COLO668 (cell line): ENCODE measurements at regions not wholly inside any gene's neighbourhood (a gene's known extent, or its start where the extent isn't known, plus 50 kb on each side); places are given as distances from the start of the nearest gene placed in this dataset.
"Not testable (repeated sequence)": the region's sequence is repeated elsewhere in the genome, so short reads cannot be mapped to it uniquely, and the experiment has no call there.

Experiments
- DNase-seq: peaks from one replicate; lab custom pipeline; 2025; ENCODE audit not compliant: unreplicated experiment; lab: John Stamatoyannopoulos, UW

GRCh38 chr1:188489336-188490112 is 1660.8 kb downstream of the PLA2G4A start:
- DNase-seq: no peak

DNA sequence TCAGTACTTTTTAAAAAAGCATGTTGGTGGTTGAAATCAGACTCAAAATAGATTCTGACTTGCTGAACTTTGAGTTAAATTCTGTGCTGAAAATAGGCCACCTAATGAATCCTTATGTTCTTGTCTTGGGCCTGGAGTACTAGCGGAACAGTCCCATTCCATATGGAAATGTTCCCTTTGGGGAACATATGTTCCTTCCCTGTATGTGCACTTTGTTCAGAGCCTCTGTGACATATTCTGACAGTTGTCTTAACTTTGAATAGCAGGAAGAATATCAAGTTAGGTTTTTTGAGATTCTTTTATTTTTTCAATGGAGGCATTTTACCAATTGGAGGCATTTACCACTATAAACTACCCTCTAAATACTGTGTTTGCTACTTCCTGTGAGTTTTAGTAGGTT is 1667.8 kb downstream of the PLA2G4A start:
- DNase-seq: no peak

GRCh38 chr1:188497020-188497419 is 1668.3 kb downstream of the PLA2G4A start:
- no peak for DNase-seq

- no peak for DNase-seq
These were observed 1670.9 kb downstream of the PLA2G4A start for GRCh38 chr1:188499690-188500089.

GRCh38 chr1:188514917-188515316 is 1686.2 kb downstream of the PLA2G4A start:
- no peak for DNase-seq

GRCh38 chr1:188517139-188517538 is 1688.4 kb downstream of the PLA2G4A start:
- DNase-seq: no peak

DNA sequence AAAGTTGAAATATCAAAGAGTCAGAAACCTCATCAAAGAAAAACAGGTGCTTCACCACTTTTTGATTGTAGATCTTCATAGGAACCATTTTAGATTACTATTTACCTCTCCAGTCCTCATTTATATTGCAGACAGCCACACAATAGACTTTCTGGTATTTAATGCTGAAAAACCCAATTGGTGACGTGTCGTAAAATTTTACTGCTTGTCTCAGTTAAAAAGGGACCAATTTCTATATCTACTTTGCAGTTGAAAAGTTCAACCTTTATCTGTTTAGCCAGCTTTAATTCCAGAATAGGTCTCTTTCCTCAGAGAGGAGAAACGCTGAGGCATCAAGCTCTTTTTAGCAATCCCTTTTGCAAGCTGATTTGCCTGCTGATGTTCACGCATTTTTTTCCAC is 1722.4 kb downstream of the PLA2G4A start:
- DNase-seq: no peak

GRCh38 chr1:188557053-188557452 is 1728.3 kb downstream of the PLA2G4A start:
- DNase-seq: no peak

- DNase-seq: no peak
These were observed 1754.3 kb downstream of the PLA2G4A start for GRCh38 chr1:188582911-188583532.

- no peak for DNase-seq
These were observed 1755.4 kb downstream of the PLA2G4A start for GRCh38 chr1:188584119-188584518.

DNA sequence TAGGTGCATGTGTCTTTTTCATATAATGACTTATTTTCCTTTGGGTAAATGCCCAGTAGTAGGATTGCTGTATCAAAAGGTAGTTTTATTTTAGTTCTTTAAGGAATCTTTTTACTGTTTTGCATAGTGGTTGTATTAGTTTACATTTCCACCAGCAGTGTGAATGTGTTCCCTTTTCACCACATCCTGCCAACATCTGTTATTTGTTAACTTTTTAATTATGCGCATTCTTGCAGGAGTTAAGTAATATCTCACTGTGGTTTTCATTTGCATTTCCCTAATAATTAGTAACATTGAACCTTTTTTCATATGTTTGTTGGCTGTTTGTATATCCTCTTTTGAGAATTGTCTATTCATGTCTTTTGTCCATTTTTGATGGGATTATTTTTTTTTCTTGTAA is 1761.9 kb downstream of the PLA2G4A start:
- no peak for DNase-seq

DNA sequence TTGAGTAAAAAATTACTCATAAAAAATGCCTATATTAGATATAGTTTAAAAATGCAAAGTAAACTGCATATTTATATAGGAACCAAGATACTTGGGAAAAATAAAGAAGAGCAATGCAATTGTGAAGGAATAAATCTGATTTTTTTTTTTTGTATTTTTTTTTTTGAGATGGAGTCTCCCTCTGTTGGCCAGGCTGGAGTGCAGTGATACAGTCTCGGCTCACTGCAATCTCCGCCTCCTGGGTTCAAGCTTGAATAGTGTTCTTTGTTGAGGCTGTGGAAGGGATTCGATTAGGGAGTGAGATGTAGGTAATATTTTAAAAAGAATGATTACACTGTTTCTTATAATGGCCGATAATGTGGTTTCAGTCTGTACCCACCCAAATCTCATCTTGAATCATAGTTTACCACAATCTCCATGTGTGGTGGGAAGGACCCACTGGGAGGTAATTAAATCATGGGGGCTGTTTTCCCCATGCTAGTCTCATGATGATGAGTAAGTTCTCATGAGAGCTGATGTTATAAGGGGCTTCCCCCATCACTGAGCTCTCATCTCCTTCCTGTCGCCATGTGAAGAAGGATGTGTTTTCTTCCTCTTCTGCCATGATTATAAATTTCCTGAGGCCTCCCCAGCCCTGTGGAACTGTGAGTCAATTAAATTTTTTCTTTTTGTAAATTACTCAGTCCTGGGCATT is 1765.9 kb downstream of the PLA2G4A start:
- DNase-seq: no peak

GRCh38 chr1:188599313-188599712 is 1770.6 kb downstream of the PLA2G4A start:
- DNase-seq: no peak

GRCh38 chr1:188611432-188611831 is 1782.7 kb downstream of the PLA2G4A start:
- DNase-seq: no peak

DNA sequence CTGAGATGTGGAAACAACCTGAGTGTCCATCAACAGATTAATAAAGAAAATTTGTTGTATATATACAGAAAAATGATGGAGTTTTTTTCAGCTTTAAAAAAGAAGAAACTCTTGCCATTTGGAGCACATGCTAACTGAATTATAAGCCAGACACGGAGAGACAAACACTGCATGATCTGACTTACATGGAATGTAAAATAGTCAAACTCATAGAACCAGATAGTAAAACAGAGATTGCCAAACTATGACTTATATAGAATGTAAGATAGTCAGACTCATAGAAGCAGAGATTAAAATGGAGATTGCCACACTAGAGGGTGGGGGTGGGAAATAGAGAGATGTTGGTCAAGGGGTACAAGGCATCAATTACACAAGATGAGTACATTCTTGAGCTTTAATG is 1786.6 kb downstream of the PLA2G4A start:
- DNase-seq: no peak

- no peak for DNase-seq
These were observed 1791.5 kb downstream of the PLA2G4A start for GRCh38 chr1:188620236-188620635.

DNA sequence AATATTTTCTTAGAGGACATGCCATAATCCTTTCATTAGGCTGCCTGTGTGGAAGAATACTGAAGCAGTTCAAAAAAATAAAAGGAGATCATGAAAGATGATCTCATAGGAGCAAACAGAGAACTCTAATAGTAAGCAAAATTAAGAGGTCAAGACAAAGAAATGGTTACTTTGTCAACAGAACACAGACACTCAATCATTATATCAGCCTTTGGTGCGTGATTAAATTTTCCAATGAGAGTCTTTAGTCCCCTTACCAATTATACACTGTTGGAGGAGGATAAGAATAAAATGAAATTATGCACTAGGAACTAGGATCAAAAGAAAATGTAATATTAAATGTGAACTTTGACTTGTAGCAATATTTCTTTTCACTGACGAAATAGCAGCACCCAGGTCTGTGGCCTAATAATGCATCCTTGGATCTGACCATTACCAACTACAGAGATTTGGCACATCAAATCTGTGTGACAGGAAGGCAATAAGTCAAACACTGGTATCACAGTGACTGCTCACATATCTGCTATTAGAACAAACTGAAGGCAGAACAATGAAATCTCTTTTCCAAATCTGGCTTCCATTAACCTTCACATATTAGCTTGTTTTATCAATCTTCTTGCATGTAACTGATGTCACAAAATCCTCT is 1812.9 kb downstream of the PLA2G4A start:
- DNase-seq: no peak

GRCh38 chr1:188642704-188643103 is 1814.0 kb downstream of the PLA2G4A start:
- no peak for DNase-seq

DNA sequence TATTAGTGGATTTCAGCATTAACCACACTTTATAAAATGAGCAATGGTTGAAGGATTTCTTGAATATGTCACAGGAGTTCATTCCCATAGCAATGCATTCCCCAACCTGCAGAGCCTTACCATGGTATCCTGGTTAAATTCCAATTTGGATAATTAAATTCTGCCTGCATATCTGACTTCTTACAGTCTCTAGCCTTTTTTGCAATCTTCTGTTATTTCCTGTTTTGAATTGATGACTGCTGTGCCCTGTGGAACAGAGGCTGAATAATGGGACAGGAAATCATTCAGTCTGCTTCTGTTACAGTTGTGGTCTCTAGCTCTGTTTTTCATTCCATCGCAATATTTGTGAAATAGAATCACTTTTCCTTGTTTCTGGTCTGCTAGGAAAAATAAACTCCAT is 1823.9 kb downstream of the PLA2G4A start:
- DNase-seq: no peak

DNA sequence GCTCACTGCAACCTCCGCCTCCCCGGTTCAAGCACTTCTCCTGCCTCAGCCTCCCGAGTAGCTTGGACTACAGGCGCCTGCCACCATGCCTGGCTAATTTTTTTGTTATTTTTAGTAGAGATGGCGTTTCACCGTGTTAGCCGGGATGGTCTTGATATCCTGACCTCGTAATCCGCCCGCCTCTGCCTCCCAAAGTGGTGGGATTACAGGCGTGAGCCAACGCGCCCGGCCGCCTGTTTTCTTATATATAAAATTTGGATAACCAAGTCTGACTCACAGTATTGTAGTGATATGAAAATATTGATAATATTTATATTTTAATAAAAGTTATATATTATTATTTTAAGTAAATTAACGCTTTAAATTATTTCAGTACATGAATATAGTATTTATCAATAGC is 1821.7 kb downstream of the BRINP3 start:
- DNase-seq: not testable (repeated sequence)

GRCh38 chr1:188660572-188660971 is 1817.1 kb downstream of the BRINP3 start:
- DNase-seq: no peak

- DNase-seq: no peak
These were observed 1812.2 kb downstream of the BRINP3 start for GRCh38 chr1:188665477-188665876.
